Mesenchymal stem cell (in vitro differentiated cells and primary cell): ENCODE measurements at regions not wholly inside any gene's neighbourhood (a gene's known extent, or its start where the extent isn't known, plus 50 kb on each side); places are given as distances from the start of the nearest gene placed in this dataset.

Source experiments
- DNase-seq: peaks from one replicate; pipeline ENCODE4 v3.0.0-alpha.2; 2013
- H2AFZ ChIP-seq: one replicate; pipeline ENCODE4 v1.6.1; 2013; ENCODE audit warnings: low read depth, mild to moderate bottlenecking, control low read depth, inconsistent platforms, low read length, moderate library complexity
- H2AK5ac ChIP-seq: 2 replicates; pipeline ENCODE4 v1.6.1; 2013; ENCODE audit warnings: low read length, moderate library complexity, mild to moderate bottlenecking, inconsistent platforms; ENCODE audit not compliant: severe bottlenecking
- H2BK120ac ChIP-seq: one replicate; pipeline ENCODE4 v1.6.1; 2013; ENCODE audit warnings: low read depth, mild to moderate bottlenecking, inconsistent platforms, low read length, moderate library complexity
- H2BK12ac ChIP-seq, 2 experiments: one replicate each; pipeline ENCODE4 v1.6.1; 2013; ENCODE audit warnings: inconsistent platforms in 2 of 2, low read length in 2 of 2, mild to moderate bottlenecking in 2 of 2, moderate library complexity in 2 of 2, control low read depth in 1 of 2
- H2BK15ac ChIP-seq: one replicate; pipeline ENCODE4 v1.6.1; 2013; ENCODE audit warnings: mild to moderate bottlenecking, low read depth, inconsistent platforms; ENCODE audit not compliant: poor library complexity, severe bottlenecking
- H2BK5ac ChIP-seq: 2 replicates; pipeline ENCODE4 v1.6.1; 2013; ENCODE audit warnings: low read depth, mild to moderate bottlenecking, low read length, control low read depth, inconsistent platforms; ENCODE audit not compliant: poor library complexity, severe bottlenecking
- H3K14ac ChIP-seq, 2 experiments: one replicate each; pipeline ENCODE4 v1.6.1; 2013; ENCODE audit warnings: inconsistent platforms in 2 of 2, low read length in 2 of 2, control low read depth in 1 of 2, mild to moderate bottlenecking in 1 of 2, moderate library complexity in 1 of 2
- H3K18ac ChIP-seq, 2 experiments: one replicate each; pipeline ENCODE4 v1.6.1; 2013; ENCODE audit warnings: inconsistent platforms in 2 of 2, low read length in 2 of 2, control low read depth in 1 of 2, low read depth in 1 of 2, mild to moderate bottlenecking in 1 of 2
- H3K23ac ChIP-seq, 2 experiments: one replicate each; pipeline ENCODE4 v1.6.1; 2013; ENCODE audit warnings: inconsistent platforms in 2 of 2, low read length in 2 of 2, mild to moderate bottlenecking in 2 of 2, moderate library complexity in 2 of 2, control low read depth in 1 of 2
- H3K27ac ChIP-seq: 2 replicates; pipeline ENCODE4 v1.5.1; 2013; ENCODE audit warnings: mild to moderate bottlenecking, moderate library complexity, low read length, control low read depth, inconsistent platforms; ENCODE audit not compliant: poor library complexity, severe bottlenecking
- H3K27me3 ChIP-seq, 2 experiments: 2 replicates each; pipeline versions ENCODE4 v1.6.1 to v1.7.0; 2013; ENCODE audit warnings: low read length in 2 of 2, mild to moderate bottlenecking in 2 of 2, moderate library complexity in 2 of 2, control low read depth in 1 of 2, inconsistent platforms in 1 of 2; ENCODE audit not compliant: control insufficient read depth in 1 of 2, insufficient read depth in 1 of 2
- H3K36me3 ChIP-seq, 2 experiments: 2 replicates each; pipeline versions ENCODE4 v1.6.1 to v1.7.0; 2013; ENCODE audit warnings: low read length in 2 of 2, control low read depth in 1 of 2, inconsistent platforms in 1 of 2, low read depth in 1 of 2, mild to moderate bottlenecking in 1 of 2; ENCODE audit not compliant: insufficient read depth in 2 of 2, control insufficient read depth in 1 of 2
- H3K4ac ChIP-seq, 2 experiments: one replicate each; pipeline ENCODE4 v1.6.1; 2013; ENCODE audit warnings: inconsistent platforms in 2 of 2, low read length in 2 of 2, mild to moderate bottlenecking in 2 of 2, moderate library complexity in 2 of 2, control low read depth in 1 of 2, low read depth in 1 of 2
- H3K4me1 ChIP-seq: 2 replicates; pipeline ENCODE4 v1.6.1; 2013; ENCODE audit warnings: low read depth, low read length, control low read depth; ENCODE audit not compliant: control insufficient read depth, insufficient read depth
- H3K4me2 ChIP-seq: 2 replicates; pipeline ENCODE4 v1.6.1; 2013; ENCODE audit warnings: low read length, mild to moderate bottlenecking, inconsistent platforms; ENCODE audit not compliant: poor library complexity, severe bottlenecking
- H3K4me3 ChIP-seq, 2 experiments: 2 replicates each; pipeline versions ENCODE4 v1.5.1 to v1.7.0; 2013; ENCODE audit warnings: low read length in 2 of 2, mild to moderate bottlenecking in 2 of 2, control low read depth in 1 of 2, low read depth in 1 of 2; ENCODE audit not compliant: insufficient read depth in 1 of 2
- H3K79me1 ChIP-seq: replicated peaks from 2 replicates; pipeline ENCODE4 v1.6.1; 2013; ENCODE audit warnings: mild to moderate bottlenecking, control low read depth, low read length, inconsistent platforms; ENCODE audit not compliant: poor library complexity, severe bottlenecking
- H3K9ac ChIP-seq: 2 replicates; pipeline ENCODE4 v1.7.0; 2013; ENCODE audit warnings: mild to moderate bottlenecking, low read length, moderate library complexity
- H3K9me3 ChIP-seq: 2 replicates; pipeline ENCODE4 v1.7.0; 2013; ENCODE audit warnings: mild to moderate bottlenecking, low read length; ENCODE audit not compliant: control insufficient read depth
- H4K8ac ChIP-seq: one replicate; pipeline ENCODE4 v1.6.1; 2013; ENCODE audit warnings: inconsistent platforms, mild to moderate bottlenecking, low read length, moderate library complexity
- H4K91ac ChIP-seq: one replicate; pipeline ENCODE4 v1.6.1; 2013; ENCODE audit warnings: mild to moderate bottlenecking, low read length, inconsistent platforms
- WGBS: methylation state at CpG from one replicate; pipeline ENCODE4 v1.1.7; 2013; ENCODE audit warnings: mixed read lengths; 5-methylcytosine and 5-hydroxymethylcytosine counted together

DNA sequence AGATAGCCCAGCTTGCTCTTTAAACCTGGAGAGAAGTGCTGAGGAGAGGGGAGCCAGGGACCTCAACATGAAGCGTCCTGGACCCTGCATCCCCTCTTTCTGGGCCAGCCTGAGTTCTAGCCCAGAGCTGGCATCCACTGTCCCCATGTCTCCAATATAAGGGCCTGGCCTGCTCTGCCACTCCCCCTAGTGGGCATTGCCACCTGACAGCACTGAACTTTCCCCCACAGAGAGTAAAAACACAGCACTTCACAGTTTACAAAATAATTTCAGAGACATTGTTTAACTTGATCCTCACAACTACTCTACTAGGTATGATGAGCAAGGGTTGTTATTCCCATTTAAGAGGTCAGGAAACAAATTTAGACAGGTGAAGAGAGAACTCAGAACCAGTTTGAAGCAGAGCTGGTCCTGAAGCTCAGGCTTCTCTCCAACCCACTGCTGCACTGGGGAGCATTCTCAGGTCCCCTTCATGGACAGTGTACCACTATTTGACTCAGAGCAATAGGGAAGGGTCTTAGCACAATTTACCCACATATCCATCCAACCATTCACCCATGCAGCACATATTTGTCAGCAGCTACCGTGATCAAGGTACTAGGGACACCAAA, 151.2 kb downstream of the DMRTA2 start:
- Histone ChIP-seq H2AK5ac (no peak overlapping the region), H3K9ac (no peak overlapping the region), H2BK12ac (no peak overlapping the region), H3K18ac (no peak overlapping the region), H2BK5ac (no peak overlapping the region), H4K8ac (no peak overlapping the region), H2BK120ac (no peak overlapping the region), H3K4ac (no peak overlapping the region), H2BK15ac (no peak overlapping the region), H3K36me3 (no peaks in the 10 kb centered on the region), H2AFZ (no peak overlapping the region), H4K91ac (no peak overlapping the region), H3K9me3 (no peaks in the 10 kb centered on the region), H3K27ac (no peak overlapping the region), H3K79me1 (no peaks in the 10 kb centered on the region), H3K27me3 (peaks cover 0 to 4% of the 10 kb centered on the region in 2 experiments), H3K4me3 (no peak overlapping the region), H3K23ac (no peak overlapping the region), H3K4me1 (no peaks in the 10 kb centered on the region), H3K4me2 (no peak overlapping the region), H3K14ac (no peak overlapping the region)
- no peak for DNase-seq
- 58% methylated on average over 2 of the region's 2 CpGs for WGBS

DNA sequence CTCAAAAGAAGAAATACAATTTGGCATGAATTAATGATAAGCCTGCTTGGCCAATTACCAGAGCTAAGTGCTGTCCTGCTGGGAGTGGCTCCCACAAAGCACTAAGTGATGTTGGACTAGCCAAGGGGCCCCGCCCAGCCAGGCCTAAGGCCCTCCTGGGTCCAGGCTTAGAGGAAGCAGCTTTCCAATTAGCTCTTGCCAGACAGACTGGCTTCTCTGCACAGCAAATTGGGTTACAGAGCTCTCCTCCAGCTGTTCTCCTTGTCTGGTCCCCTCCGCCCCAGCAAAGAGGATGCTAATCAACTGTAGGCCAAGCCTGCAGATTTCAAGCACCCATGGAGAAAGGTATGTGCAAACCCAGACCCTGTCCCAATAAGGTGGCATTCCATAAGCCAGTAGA, 151.9 kb downstream of the DMRTA2 start:
- H2BK120ac ChIP-seq = no peak overlapping the region
- no peak overlapping the region for H2BK12ac ChIP-seq
- H2AK5ac ChIP-seq = no peak overlapping the region
- no peak overlapping the region for H3K14ac ChIP-seq
- no peaks in the 10 kb centered on the region for H3K27me3 ChIP-seq
- no peak overlapping the region for H2BK5ac ChIP-seq
- no peaks in the 10 kb centered on the region for H3K36me3 ChIP-seq
- H3K4ac ChIP-seq = no peak overlapping the region
- no peak overlapping the region for H3K23ac ChIP-seq
- no peak overlapping the region for H4K8ac ChIP-seq
- H3K9me3 ChIP-seq = no peaks in the 10 kb centered on the region
- 53% methylated on average over 2 of the region's 2 CpGs for WGBS
- no peak overlapping the region for H2BK15ac ChIP-seq
- H2AFZ ChIP-seq = no peak overlapping the region
- no peak overlapping the region for H3K18ac ChIP-seq
- no peak for DNase-seq
- H3K79me1 ChIP-seq = no peaks in the 10 kb centered on the region
- H4K91ac ChIP-seq = no peak overlapping the region
- no peak overlapping the region for H3K4me2 ChIP-seq
- H3K4me3 ChIP-seq = no peak overlapping the region
- no peaks in the 10 kb centered on the region for H3K4me1 ChIP-seq
- H3K27ac ChIP-seq = no peak overlapping the region
- no peak overlapping the region for H3K9ac ChIP-seq

- Histone ChIP-seq H3K4me1 (no peaks in the 10 kb centered on the region), H4K8ac (no peak overlapping the region), H2AFZ (no peak overlapping the region), H2AK5ac (no peak overlapping the region), H3K36me3 (no peaks in the 10 kb centered on the region), H4K91ac (no peak overlapping the region), H3K9ac (no peak overlapping the region), H2BK12ac (no peak overlapping the region), H2BK120ac (no peak overlapping the region), H3K27ac (no peak overlapping the region), H3K4me3 (no peak overlapping the region), H2BK15ac (no peak overlapping the region), H2BK5ac (no peak overlapping the region), H3K14ac (no peak overlapping the region), H3K9me3 (no peaks in the 10 kb centered on the region), H3K79me1 (no peaks in the 10 kb centered on the region), H3K18ac (no peak overlapping the region), H3K23ac (no peak overlapping the region), H3K4me2 (no peak overlapping the region), H3K27me3 (no peaks in the 10 kb centered on the region), H3K4ac (no peak overlapping the region)
- no peak for DNase-seq
- 76% methylated on average over 1 of the region's 3 CpGs for WGBS
These were observed 152.3 kb downstream of the DMRTA2 start for GRCh38 chr1:50270926-50271325.

- 58% methylated on average over 7 of the region's 7 CpGs for WGBS
- Histone ChIP-seq H3K4me3 (no peak overlapping the region), H2AK5ac (no peak overlapping the region), H4K91ac (no peak overlapping the region), H2BK12ac (no peak overlapping the region), H3K27me3 (no peaks in the 10 kb centered on the region), H4K8ac (no peak overlapping the region), H3K4me2 (no peak overlapping the region), H2BK120ac (no peak overlapping the region), H3K9me3 (no peaks in the 10 kb centered on the region), H3K23ac (no peak overlapping the region), H3K18ac (no peak overlapping the region), H3K79me1 (no peaks in the 10 kb centered on the region), H3K4me1 (no peaks in the 10 kb centered on the region), H3K4ac (no peak overlapping the region), H2BK15ac (no peak overlapping the region), H2AFZ (no peak overlapping the region), H2BK5ac (no peak overlapping the region), H3K36me3 (no peaks in the 10 kb centered on the region), H3K27ac (no peak overlapping the region), H3K9ac (no peak overlapping the region), H3K14ac (no peak overlapping the region)
- no peak for DNase-seq
These were observed 155.2 kb downstream of the DMRTA2 start for GRCh38 chr1:50268049-50268448.
